Right lobe of liver (tissue), 4 donors: ENCODE measurements at regions not wholly inside any gene's neighbourhood (a gene's known extent, or its start where the extent isn't known, plus 50 kb on each side); places are given as distances from the start of the nearest gene placed in this dataset.

Experiments
- POLR2A ChIP-seq: fragments of 450-650 bp; IDR thresholded peaks from one replicate; pipeline ENCODE4 v1.6.1; 2017; ENCODE audit warnings: antibody characterized with exemption, mild to moderate bottlenecking
- TF ChIP-seq, protein P1 (sequence below), 4 donors: fragments of 200-600 bp in 3 of 4; fragments of 450-650 bp in 1 of 4; IDR thresholded peaks; one replicate each; pipeline versions ENCODE4 v1.5.1 to v1.8.0; 2016 to 2022; ENCODE audit warnings: antibody characterized with exemption in 4 of 4, mild to moderate bottlenecking in 2 of 4
- donor health status: DM: no; HTN: no; CAD: no.
- donor health status: DM: no; HTN: no; CAD: no.
- donor health status: DM: no; HTN: yes; CAD: no.

DNA sequence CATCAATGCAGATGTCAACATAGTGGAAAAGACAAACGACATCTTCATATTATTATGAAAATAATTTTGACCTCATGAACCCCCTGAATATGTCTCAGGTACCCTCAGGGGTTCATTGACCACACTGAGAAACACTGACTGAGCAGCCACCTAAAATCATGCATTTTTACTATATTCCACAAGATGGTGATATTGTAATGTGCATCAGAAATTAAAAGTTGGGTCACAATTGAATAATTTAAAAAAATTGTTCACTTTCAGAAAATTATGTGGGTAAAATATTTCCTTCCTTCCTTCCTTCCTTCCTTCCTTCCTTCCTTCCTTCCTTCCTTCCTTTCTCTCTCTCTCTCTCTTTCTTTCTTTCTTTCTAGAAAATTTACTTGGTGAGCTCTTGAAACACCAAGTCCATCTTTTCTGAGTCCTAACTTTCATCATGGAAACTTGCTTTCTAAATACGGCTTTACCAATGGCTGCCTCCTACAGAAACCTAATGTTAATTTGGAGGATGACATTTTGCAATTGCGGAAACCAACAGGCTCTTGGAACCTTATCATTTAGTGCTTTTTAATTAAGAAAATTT, 103.6 kb downstream of the RTL3 start:
- TF ChIP-seq, protein P1, sequence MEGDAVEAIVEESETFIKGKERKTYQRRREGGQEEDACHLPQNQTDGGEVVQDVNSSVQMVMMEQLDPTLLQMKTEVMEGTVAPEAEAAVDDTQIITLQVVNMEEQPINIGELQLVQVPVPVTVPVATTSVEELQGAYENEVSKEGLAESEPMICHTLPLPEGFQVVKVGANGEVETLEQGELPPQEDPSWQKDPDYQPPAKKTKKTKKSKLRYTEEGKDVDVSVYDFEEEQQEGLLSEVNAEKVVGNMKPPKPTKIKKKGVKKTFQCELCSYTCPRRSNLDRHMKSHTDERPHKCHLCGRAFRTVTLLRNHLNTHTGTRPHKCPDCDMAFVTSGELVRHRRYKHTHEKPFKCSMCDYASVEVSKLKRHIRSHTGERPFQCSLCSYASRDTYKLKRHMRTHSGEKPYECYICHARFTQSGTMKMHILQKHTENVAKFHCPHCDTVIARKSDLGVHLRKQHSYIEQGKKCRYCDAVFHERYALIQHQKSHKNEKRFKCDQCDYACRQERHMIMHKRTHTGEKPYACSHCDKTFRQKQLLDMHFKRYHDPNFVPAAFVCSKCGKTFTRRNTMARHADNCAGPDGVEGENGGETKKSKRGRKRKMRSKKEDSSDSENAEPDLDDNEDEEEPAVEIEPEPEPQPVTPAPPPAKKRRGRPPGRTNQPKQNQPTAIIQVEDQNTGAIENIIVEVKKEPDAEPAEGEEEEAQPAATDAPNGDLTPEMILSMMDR (IDR thresholded peaks at IDR 0.05) = peak; percentile 40 to 59 (median 57)
- no peak for TF ChIP-seq POLR2A
